GM18519 (cell line): ENCODE measurements at regions not wholly inside any gene's neighbourhood (a gene's known extent, or its start where the extent isn't known, plus 50 kb on each side); places are given as distances from the start of the nearest gene placed in this dataset.

Source experiments
- ATAC-seq: cut with Tn5 transposase; IDR thresholded peaks from one replicate; pipeline ENCODE4 v1.9.1; 2021; ENCODE audit warnings: mild to moderate bottlenecking, moderate library complexity; ENCODE audit not compliant: unreplicated experiment, low FRiP score

DNA sequence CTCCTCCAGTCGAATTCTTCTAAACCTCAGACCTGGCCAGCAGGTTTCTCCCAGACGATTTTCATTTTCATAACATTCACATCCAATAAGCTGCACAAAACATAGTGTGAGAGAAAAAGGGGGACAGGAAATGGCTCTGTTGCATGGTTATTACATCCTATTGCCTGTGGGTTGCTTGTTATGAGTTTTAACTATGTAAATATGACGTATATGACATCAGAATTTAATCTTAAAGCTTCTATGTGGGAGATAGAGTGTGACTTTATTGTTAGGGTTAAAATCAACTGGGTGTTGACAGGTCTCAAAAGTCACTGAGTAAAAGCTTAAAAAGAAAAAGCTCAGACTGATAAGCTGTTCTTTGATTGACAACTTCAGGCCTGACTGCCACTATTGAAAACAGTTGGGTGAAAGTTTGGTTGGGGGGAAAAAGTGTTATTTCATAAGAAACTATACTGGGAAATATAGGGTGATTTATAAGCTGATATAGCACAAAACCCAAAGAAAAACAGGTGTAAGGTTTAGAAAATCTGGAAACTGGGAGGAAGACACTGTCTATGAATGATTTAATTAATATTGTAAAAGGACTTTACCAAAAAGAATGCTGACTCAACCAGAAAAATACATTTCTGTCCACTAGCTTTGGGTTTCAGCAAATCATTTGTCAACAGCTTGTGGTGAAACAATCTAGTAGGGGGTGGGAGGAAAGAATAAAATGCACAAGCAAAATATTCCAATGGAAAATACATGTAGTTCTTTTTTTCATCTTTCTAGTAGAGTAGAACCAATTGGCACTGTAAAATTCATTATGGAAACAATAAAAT lies 134.1 kb upstream of the CEP162 start:
- ATAC-seq = no peak

DNA sequence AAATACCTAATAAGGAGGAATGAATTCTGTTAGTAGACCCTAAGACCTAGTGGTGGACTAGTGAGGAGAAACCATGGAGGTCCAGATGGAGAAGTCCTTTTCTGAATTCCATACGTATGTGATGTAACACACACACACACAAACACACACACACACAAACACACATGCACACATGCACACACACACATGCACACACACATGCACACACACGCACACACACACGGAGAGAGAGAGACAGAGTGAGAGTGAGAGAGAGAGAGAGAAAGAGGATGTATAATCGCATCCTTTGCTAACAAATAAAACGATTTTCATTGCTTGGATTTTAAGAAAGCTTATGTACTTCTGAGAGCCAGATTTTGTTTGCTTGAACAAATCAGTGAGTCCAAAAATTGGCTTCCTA lies 132.6 kb upstream of the CEP162 start:
- no peak for ATAC-seq

DNA sequence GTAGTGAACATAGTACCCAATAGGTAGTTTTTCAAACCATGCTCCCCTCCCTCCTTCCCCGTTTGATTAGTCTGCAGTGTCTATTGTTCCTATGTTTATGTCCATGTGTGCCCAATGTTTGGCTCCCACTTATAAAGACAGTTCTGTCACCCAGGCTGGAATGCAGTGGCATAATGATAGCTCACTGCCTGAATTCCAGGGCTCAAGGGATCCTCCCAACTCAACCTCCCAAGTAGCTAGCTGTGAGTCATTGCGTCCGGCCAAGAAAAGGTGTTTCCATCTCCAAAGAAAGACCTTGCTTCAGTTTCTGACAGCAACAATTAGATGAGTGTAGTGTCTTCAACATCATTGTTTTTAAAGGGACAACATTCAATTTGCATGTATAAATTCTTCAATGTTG lies 131.1 kb upstream of the CEP162 start:
- no peak for ATAC-seq

DNA sequence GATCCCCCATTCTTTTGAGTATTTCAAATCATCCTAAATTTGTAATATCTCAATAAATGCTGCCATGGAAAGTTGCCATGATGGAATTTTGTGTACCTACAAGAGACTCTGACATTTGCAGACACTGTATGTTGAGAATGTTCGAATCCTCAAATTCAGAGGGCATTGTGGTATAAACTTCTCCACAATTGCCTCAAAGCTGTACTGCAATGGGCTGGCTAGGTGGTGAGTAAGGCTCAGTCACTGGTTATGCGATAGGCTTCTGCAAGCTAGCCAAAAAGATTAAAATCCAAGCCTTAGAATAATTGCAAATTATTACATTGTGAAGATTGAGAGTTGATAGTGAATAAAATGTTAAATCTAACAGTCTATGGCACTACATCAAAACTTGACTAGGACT lies 130.2 kb upstream of the CEP162 start:
- no peak for ATAC-seq

DNA sequence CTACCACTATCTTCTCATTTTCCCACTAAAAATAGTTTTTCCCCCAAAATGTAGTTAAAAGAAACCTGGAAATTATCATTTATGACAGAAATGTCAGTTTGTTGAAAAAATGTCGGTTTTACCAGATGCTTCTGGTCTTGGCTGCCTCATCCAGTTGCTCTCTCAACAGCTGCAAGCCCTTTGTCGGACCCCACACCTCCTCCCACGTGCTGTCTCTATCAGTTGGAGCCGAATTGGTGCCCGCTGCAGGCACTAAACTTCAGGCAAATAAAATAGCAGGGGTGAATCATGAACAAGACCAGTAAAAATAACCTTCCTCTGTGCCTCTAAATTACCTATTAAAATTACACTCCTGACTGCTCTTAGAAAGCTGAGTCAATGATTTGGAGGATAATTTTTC lies 129.5 kb upstream of the CEP162 start:
- ATAC-seq = no peak

DNA sequence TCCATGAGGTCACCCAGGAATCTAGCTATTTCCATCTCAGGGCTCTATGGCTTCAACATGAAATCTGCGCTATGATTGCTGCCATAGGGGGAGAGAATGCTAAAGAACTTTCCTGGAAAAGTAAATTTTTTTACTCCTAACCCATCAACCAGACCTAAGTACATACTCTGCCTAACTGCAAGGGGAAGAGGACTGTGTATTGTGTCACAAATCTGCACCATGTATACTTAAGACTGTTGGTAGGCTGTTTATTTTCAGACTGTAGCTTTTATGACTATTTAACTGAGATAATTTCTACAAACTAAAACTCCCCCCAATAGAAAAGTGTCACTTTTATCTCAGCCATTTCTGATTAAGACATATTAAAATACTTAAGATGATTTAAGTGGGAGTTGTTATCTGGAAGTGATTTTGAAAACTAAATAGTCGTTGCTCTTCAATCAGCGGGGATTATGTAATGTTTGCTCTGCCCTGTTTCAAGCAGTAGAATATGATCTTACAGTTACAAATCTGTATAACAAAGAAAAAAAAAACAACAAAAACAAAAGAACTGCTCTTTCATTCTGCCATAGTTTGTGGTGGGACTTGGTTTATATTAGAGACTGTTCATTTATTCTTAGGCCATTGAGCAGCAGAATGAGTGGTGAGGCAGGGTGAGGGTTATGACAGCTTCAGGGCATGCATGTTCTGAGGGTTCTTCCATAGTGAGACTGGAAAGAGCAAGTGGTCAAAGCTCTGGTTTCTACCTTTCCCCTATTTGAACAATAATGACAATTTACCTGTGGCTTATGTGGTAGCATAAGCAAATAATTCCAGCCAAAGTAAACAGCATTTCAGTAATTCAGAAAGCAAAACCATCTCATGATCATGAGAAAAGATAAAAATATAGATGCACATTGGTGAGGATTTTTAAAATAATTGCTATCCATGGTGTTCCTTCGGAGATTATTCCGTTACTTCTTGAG lies 126.3 kb upstream of the CEP162 start:
- no peak for ATAC-seq

DNA sequence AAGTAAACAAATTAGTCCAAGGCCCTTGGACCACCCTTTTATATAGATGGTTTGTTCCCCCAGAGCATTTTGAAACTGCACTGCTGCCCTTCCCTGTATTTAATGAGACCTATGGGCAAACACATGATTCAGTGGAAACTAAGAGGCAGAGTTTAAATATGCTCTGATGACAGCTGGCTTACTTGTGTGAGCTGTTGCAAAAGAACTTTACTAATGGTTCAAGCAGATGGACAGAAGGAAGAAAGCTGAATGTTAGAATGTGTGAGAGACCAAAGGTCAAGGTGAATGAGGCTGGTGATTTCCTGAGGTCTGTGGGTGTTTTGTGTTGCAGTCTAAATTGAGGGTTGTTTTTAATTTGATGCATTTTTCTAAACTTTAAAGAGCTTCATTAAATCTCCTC lies 123.0 kb upstream of the CEP162 start:
- ATAC-seq = no peak

DNA sequence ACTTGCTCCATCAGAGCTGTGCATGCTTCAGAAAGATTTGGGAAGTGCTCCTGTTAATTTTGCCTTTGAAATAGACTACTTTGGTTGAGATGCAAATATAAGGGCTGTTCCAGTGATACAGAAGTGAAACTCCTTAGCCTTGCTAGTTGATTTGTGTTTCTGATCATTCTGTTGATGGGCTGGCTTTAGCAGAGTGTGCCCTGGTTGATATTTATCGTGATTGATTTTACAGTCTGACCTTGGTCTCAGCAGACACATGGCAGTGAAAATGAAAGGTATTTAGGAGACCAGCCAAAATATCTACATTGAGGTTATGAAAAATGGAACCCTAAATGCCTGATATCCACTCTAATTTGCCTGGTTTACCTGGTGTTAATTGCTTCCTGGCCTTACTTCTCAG lies 122.1 kb upstream of the CEP162 start:
- no peak for ATAC-seq

DNA sequence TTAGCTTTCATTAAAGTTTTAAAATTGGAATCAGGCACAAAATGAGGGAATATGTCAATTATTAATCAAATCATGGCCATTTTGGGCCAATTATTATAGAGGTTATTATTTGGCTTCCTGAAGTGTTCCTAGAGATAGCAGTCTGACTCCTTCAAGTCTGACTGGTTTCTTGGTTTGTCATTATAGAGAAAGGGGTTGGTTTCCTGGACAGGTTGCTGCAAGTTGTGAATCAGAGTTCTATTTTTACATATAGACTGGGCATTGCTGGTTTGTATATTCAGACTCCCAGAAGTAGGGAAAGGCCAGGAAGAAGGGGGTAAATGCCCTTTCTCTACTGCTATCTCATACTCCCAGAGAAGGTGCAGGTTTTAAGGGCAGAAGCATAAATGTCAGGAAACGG lies 121.4 kb upstream of the CEP162 start:
- no peak for ATAC-seq

DNA sequence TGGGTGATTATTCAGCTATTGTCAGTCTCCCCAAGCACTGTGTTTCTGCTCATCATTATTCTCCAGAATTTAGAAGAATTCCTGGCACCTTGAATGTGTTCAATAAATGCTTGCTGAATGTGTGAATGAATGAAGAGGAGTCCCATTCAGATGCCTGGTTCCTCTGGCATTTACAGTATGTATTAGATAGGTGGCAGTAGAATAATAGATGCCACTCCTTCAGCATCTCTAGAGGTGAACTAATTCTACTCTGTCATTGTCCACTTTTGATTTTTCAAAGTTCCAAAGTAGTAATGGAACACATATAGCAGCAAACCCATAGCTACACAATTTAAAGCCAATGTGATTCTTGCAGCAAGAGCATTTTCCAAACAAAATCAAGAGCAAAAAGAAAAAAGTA lies 118.9 kb upstream of the CEP162 start:
- ATAC-seq = no peak

DNA sequence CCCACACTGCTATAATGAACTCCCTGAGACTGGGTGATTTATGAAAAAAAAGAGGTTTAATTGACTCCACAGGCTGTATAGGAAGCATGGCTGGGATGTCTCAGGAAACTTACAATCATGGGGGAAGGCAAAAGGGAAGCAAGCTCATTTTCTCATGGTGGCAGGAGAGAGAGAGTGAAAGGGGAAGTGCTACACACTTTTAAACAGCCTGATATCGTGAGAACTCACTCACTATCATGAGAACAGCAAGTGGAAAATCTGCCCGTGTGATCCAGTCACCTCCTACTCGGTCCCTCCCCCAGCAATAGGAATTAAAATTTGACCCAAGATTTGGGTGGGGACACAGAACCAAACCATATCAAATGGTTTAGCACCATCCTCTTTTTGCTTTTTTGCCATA lies 116.6 kb upstream of the CEP162 start:
- ATAC-seq = no peak

DNA sequence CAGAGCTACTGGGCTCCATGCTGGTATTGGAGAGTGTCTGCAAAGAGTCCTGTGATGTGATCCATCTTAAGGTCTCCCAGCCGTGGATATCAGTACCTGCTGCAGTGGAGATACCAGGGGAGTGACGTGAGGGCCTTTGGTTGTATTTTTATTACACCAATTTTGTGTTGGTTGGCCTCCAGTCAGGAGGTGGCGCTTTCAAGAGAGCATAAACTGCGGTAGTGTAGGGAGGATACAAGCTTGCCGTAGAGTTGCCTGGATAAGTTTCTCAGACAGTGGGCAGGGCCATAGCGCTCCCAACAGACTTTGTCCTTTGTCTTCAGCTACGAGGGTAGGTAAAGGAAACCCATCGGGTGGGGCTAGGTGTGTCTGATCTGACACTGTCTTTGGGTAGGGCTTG lies 113.0 kb upstream of the CEP162 start:
- no peak for ATAC-seq

DNA sequence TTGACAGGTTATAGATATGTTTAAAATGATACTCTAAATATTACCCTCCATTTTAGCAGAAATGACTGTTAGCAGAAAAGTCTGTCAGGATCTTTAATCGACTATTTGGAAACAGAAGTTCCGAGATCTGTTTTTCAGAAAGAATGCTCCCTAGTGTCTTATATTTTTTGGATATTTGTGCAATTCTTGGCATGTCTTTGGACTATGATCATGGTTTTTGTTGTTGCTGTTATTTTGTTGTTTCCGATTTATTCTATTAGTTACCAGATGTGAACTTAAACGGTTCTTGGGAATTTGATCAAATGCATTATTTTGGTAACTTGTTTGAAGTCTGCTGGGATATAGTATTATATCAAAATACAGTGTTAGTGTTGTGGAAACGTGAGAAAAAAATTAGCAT lies 106.4 kb upstream of the CEP162 start:
- ATAC-seq = no peak

DNA sequence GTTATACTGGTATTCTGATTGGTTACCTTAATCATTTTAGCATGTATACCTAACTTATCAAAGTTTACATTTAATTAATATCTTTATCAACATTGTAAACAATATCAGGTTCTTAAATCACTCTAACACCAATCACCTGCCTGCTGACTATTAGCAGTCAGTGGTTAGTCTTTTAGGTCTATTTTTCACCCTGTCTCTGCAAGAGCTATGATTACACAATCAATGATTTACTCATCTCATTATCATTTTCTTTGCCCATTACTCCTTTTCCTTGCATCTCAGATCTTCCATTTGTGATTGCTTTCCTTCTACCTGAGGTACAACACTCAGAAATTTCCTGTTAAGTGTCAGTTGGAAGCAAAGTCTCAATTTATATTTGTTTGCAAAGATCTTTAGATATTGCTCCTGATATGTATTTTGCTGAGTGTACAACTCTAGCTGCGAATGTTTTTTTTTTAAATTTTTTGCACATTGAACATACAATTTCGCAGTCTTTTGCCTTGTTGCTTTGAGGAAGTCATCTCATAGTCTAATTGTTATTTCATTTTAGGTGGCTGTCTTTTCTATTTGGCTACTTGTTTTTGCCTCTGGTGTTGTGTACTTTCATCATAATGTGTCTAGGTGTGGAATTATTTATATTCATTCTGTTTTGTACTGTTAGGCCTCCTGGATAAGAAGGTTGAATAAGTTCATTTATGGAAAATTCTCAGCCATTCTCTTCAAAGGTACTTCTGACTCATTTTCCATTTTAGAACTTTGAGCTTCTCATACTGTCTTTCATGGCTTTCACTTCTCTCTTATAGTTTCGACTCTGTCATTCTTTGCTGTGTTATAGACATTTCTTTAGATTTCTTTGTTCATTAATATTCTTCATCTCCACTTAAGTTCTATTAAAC lies 104.9 kb upstream of the CEP162 start:
- peak; percentile 100 for ATAC-seq

DNA sequence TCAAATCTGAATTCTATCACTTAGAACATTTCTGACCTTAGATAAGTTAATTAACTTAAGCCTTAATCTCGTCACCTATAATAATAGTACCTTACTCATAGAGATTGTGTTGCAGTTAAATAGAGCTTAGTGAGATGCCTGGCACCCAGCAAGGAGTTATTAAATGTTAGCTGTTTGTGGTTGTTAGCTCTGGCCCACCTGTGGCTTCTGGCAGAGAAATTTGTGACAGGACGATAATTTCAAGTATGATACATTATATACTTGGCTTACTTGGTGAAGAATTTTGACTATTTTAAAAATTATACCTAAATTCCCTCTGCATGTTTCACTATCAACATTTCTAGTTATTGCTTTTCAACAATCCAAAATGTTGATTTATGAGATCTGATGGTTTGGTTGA lies 102.9 kb upstream of the CEP162 start:
- ATAC-seq = no peak

DNA sequence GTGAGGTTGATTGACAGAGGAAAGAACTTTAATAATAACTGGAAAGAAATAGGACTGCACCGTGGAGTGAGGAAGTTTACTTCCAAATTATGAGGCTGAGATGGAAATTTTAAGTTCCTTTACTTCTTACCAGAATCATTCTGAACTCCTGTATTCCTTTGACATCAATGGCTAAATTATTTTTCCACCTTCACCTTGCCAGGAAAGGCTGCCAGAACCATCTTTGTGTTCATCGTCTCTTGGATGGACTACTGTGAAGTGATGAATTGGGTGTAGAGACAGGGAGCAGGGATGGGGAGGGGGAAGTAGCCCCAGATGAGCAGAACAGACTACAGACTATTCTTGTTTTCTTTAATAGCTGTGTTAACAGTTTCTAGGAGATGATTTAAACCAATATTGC lies 102.1 kb upstream of the CEP162 start:
- ATAC-seq = no peak

DNA sequence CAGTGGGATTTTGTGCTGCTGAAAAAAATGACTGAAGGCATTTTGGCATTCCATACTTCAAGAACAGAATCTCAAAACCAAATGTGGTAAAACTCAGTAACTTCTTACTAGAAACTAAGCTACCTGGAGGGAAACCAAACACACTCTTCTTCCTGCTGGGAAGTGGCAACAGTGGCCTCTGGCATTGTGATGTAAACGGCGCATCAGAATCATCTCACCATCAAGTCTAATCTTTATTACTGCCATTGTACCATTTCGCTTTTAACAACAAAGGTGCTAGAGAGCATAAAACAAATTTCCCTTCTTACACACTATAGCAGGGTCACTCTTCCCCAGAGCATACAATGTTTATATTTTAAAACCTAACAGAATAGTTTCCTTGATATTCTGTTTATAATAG lies 101.6 kb upstream of the CEP162 start:
- ATAC-seq = no peak

DNA sequence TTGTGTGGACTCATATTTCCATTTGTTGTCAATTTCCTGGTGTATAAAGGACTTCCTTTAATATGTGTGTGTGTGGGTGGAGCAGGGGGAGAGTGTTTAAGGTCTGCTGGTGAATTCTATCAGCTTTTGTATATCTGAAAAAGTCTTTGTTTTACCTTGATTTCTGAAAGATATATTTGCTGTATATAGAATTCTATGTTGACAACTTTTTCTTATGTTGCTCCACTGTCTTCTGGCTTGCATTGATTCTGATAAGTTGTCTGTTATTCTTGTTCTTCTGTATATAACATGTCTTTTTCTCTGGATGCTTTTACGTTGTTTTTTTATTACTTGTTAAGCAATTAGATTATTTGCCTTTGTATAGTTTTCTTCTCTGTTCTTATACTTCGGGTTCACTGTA lies 90.0 kb upstream of the CEP162 start:
- no peak for ATAC-seq

DNA sequence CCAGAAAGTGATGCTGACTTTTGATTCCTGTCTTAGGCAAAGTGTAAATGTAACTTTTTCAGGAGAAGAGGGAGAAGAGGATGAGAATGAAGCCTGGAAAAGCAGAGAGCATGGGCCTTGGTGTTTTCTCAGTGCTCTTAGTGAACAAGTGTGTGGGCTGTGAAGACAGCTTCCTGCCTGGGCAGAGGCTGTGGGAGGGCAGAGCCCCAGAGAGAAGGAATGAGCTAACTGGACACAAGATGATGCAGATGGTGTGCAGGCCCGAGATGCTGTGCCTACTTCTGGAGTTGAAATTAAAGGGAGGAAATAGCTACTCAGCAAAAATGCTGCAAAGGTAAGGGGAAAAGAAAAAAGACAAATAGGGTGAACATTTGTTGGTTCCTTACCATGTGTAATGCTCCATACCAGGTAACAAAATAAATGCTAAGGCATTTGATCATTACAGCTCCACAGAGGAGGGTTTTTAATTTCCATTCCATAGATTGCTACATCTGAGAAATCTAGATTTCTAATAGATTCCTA lies 87.0 kb upstream of the CEP162 start:
- ATAC-seq = no peak

DNA sequence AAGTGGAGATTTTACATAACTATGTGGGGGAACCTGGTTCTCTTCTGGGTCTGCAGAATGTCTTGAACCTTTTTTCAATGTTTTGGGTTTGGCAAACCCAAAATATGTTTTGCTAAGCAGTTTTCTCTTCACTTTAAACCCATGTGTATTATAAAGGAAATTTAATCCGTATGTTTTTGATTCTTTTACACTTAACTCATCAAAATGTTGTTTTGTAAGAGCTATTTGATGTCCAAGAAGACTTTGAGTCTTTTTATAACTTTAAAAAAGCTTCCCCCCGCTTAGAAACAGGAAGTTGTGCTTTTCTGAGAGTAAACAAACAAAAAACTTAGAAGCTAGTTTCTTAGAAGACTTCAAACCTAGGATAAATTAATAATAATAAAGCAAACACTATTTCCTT lies 81.9 kb upstream of the CEP162 start:
- no peak for ATAC-seq

DNA sequence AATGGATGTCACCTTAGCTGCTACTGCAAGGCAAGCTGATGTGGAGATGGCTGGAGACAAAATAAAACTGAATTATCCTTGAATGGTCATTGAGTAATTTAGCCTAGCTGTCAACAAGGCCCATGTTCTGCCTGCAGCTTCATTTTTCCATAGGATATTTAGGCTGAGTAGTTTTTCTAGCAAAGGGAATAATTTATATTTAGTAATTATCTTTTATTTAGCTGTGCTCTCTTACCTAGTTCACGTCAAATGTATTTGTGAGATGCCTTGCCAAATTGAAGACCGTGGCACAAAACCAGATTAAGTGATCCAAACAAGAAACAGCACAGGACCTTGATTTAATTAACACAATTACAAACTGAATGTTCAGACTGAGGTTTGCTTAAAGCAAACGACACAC lies 77.4 kb upstream of the CEP162 start:
- ATAC-seq = no peak
